ENCODE measurements at regions not wholly inside any gene's neighbourhood (a gene's known extent, or its start where the extent isn't known, plus 50 kb on each side); places are given as distances from the start of the nearest gene placed in this dataset.

DNA sequence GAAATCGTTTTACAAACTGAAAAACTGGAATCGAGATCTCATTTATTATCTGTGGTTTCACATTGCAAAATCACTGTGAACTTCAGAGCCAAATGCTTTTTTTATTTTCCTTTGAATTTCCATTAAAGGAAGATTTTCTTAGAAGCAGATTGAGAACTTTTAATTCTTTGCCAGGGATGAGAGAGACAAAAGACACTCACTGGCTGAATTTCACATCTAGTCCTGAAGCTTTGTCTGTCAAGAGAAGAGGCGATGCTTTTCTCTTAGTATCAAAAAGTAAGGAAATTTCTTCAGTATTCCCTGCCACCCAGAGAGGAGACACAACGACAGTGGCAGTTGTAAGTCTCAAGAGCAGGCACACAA lies 141.8 kb downstream of the TMEM200A start:
- no peak overlapping the region for H3K4me3 ChIP-seq (ENCODE audit: low read depth in 1 of 3, low read length in 3 of 3)
- H3K27me3 ChIP-seq (ENCODE audit: control insufficient read depth in 4 of 4, insufficient read depth in 4 of 4, low read length in 3 of 4) = no peaks in the 10 kb centered on the region
- no peak overlapping the region for H3K9ac ChIP-seq (ENCODE audit: low read depth in 1 of 2, low read length in 2 of 2)
- TF ChIP-seq FOXA1 (IDR thresholded peaks at IDR 0.05) = no peak
- TF ChIP-seq, protein P1, sequence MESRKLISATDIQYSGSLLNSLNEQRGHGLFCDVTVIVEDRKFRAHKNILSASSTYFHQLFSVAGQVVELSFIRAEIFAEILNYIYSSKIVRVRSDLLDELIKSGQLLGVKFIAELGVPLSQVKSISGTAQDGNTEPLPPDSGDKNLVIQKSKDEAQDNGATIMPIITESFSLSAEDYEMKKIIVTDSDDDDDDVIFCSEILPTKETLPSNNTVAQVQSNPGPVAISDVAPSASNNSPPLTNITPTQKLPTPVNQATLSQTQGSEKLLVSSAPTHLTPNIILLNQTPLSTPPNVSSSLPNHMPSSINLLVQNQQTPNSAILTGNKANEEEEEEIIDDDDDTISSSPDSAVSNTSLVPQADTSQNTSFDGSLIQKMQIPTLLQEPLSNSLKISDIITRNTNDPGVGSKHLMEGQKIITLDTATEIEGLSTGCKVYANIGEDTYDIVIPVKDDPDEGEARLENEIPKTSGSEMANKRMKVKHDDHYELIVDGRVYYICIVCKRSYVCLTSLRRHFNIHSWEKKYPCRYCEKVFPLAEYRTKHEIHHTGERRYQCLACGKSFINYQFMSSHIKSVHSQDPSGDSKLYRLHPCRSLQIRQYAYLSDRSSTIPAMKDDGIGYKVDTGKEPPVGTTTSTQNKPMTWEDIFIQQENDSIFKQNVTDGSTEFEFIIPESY (IDR thresholded peaks at IDR 0.05) = no peak
- TF ChIP-seq HNF4A (conservative IDR thresholded peaks at IDR 0.05) = no peak
- TF ChIP-seq SP1 (IDR thresholded peaks at IDR 0.05) = no peak
- no peak for TF ChIP-seq YY1 (IDR thresholded peaks at IDR 0.05)
- TF ChIP-seq GABPA (IDR thresholded peaks at IDR 0.05 in 1 of 2, conservative IDR thresholded peaks at IDR 0.05 in 1 of 2) = no peak
- TF ChIP-seq NR2F2 (IDR thresholded peaks at IDR 0.05) = no peak
- TF ChIP-seq, protein P2, sequence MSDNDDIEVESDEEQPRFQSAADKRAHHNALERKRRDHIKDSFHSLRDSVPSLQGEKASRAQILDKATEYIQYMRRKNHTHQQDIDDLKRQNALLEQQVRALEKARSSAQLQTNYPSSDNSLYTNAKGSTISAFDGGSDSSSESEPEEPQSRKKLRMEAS (IDR thresholded peaks at IDR 0.05) = no peak
- TF ChIP-seq HNF4G (IDR thresholded peaks at IDR 0.05) = no peak
- H3K36me3 ChIP-seq (ENCODE audit: control insufficient read depth in 4 of 4, insufficient read depth in 3 of 4, low read depth in 1 of 4, low read length in 3 of 4) = no peaks in the 10 kb centered on the region
- H3K27ac ChIP-seq (ENCODE audit: low read depth in 1 of 2, low read length in 2 of 2) = no peak overlapping the region
- WGBS = 61% methylated on average over 4 of the region's 4 CpGs
- DNase-seq (ENCODE audit: low spot score) = no peak
- no peaks in the 10 kb centered on the region for H3K9me3 ChIP-seq (ENCODE audit: control insufficient read depth in 4 of 4, low read length in 3 of 4)
- H3K4me1 ChIP-seq (ENCODE audit: control insufficient read depth in 4 of 4, insufficient read depth in 4 of 4, low read length in 3 of 4) = no peaks in the 10 kb centered on the region

DNA sequence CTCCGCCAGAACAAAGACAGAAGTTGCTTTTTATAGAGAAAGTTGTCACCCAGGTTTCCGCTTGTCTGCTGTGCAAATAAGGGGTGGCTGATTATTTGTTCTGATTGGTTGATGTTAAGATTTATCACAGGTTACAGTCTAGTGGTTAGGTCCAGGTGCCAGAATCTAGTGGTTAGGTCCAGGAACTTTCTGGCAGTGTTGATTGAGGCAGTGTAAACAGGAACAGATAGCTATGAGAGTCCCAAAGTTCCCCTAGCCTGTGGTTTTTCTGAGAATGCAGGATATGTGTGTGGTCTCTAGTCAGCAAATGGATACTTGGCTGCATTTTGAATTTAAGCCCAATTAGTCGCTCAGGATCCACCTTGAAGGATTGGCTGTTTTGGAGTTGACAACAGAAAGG lies 148.0 kb downstream of the TMEM200A start:
- Histone ChIP-seq H3K36me3 (ENCODE audit: control insufficient read depth in 4 of 4, insufficient read depth in 3 of 4, low read depth in 1 of 4, low read length in 3 of 4) (no peaks in the 10 kb centered on the region), H3K9me3 (ENCODE audit: control insufficient read depth in 4 of 4, low read length in 3 of 4) (no peaks in the 10 kb centered on the region), H3K4me1 (ENCODE audit: control insufficient read depth in 4 of 4, insufficient read depth in 4 of 4, low read length in 3 of 4) (no peaks in the 10 kb centered on the region), H3K27me3 (ENCODE audit: control insufficient read depth in 4 of 4, insufficient read depth in 4 of 4, low read length in 3 of 4) (no peaks in the 10 kb centered on the region), H3K4me3 (ENCODE audit: low read depth in 1 of 3, low read length in 3 of 3) (no peak overlapping the region), H3K9ac (ENCODE audit: low read depth in 1 of 2, low read length in 2 of 2) (no peak overlapping the region), H3K27ac (ENCODE audit: low read depth in 1 of 2, low read length in 2 of 2) (peak overlapping the region in 1 of 2 donors; percentile 6)
- peak; percentile 69 for TF ChIP-seq FOXA2 (IDR thresholded peaks at IDR 0.05)
- TF ChIP-seq RAD21 (IDR thresholded peaks at IDR 0.05) = peak in 1 of 2 donors; percentile 9
- TF ChIP-seq NR2F2 (IDR thresholded peaks at IDR 0.05) = no peak
- 27% methylated on average over 3 of the region's 3 CpGs for whole genome bisulfite sequencing
- DNase-seq (ENCODE audit: low spot score) = no peak

DNA sequence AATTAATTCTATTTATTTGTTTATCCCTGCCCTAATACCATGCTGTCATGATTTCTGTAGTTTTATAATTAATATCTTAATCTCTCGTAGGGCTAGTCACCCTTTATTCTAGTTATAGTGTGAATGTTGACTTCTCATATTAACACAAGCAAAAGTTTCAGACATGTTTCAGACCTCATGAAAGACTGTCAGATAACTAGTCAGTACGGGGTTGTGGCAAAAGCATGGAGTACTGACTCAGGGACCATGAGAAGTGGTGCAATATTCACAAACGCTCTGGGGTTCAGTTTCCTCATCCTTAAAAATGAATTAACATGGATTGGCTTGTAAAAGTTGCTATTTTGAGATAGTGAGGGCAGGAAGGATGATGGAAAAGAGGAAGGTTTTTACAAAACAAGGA lies 148.9 kb downstream of the TMEM200A start:
- WGBS = 83% methylated on average over 3 of the region's 3 CpGs
- Histone ChIP-seq H3K36me3 (ENCODE audit: control insufficient read depth in 4 of 4, insufficient read depth in 3 of 4, low read depth in 1 of 4, low read length in 3 of 4) (no peaks in the 10 kb centered on the region), H3K9me3 (ENCODE audit: control insufficient read depth in 4 of 4, low read length in 3 of 4) (no peaks in the 10 kb centered on the region), H3K4me3 (ENCODE audit: low read depth in 1 of 3, low read length in 3 of 3) (no peak overlapping the region), H3K27ac (ENCODE audit: low read depth in 1 of 2, low read length in 2 of 2) (no peak overlapping the region), H3K27me3 (ENCODE audit: control insufficient read depth in 4 of 4, insufficient read depth in 4 of 4, low read length in 3 of 4) (no peaks in the 10 kb centered on the region), H3K4me1 (ENCODE audit: control insufficient read depth in 4 of 4, insufficient read depth in 4 of 4, low read length in 3 of 4) (no peaks in the 10 kb centered on the region), H3K9ac (ENCODE audit: low read depth in 1 of 2, low read length in 2 of 2) (no peak overlapping the region)
- DNase-seq (ENCODE audit: low spot score) = no peak
- TF ChIP-seq, protein P3, sequence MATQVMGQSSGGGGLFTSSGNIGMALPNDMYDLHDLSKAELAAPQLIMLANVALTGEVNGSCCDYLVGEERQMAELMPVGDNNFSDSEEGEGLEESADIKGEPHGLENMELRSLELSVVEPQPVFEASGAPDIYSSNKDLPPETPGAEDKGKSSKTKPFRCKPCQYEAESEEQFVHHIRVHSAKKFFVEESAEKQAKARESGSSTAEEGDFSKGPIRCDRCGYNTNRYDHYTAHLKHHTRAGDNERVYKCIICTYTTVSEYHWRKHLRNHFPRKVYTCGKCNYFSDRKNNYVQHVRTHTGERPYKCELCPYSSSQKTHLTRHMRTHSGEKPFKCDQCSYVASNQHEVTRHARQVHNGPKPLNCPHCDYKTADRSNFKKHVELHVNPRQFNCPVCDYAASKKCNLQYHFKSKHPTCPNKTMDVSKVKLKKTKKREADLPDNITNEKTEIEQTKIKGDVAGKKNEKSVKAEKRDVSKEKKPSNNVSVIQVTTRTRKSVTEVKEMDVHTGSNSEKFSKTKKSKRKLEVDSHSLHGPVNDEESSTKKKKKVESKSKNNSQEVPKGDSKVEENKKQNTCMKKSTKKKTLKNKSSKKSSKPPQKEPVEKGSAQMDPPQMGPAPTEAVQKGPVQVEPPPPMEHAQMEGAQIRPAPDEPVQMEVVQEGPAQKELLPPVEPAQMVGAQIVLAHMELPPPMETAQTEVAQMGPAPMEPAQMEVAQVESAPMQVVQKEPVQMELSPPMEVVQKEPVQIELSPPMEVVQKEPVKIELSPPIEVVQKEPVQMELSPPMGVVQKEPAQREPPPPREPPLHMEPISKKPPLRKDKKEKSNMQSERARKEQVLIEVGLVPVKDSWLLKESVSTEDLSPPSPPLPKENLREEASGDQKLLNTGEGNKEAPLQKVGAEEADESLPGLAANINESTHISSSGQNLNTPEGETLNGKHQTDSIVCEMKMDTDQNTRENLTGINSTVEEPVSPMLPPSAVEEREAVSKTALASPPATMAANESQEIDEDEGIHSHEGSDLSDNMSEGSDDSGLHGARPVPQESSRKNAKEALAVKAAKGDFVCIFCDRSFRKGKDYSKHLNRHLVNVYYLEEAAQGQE (IDR thresholded peaks at IDR 0.05) = no peak
- TF ChIP-seq SP1 (IDR thresholded peaks at IDR 0.05) (no peak), YY1 (IDR thresholded peaks at IDR 0.05) (no peak), GABPA (IDR thresholded peaks at IDR 0.05 in 1 of 2, conservative IDR thresholded peaks at IDR 0.05 in 1 of 2) (no peak), EGR1 (IDR thresholded peaks at IDR 0.05; ENCODE audit: low read depth in 2 of 2) (no peak)
- TF ChIP-seq, protein P1 (IDR thresholded peaks at IDR 0.05) = no peak
- TF ChIP-seq, protein P2 (IDR thresholded peaks at IDR 0.05) = no peak
